ENCODE measurements at regions not wholly inside any gene's neighbourhood (a gene's known extent, or its start where the extent isn't known, plus 50 kb on each side); places are given as distances from the start of the nearest gene placed in this dataset.

DNA sequence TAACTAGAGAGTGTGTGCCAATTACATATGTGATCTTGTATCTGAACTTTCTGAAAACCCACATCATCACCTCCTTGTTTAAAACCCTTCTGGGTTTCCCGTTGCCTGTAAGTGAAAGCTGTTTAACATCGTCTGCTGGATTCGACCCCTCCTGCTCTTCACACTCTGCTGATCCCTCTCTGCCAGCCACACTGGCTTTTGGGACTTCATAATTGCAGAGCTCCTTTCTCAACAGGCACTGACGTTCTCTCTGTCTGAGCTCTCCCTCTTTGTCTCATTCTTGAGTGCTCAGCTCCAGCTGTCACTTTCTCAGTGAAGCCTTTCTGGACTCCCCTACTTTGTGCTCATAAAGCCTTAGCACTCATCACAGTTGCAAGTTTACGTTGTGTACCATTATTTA, 153.9 kb downstream of the CEP135 start:
- H2BK120ac ChIP-seq (ENCODE audit: low read depth, low read length, poor library complexity, severe bottlenecking): no peak overlapping the region
- peak overlapping the region in 1 of 3 experiments; percentile 40; a peak in 1 of 7 replicates for H3K27ac Mint-ChIP-seq
- H3K9ac ChIP-seq (ENCODE audit: extremely low read depth, insufficient read length, low read length): no peak overlapping the region
- H3K4me1 Mint-ChIP-seq: peaks cover 6 to 13% of the 10 kb centered on the region in 2 experiments; a peak in 2 of 4 replicates
- no peaks in the 10 kb centered on the region for H3K9me3 Mint-ChIP-seq
- H4K20me1 ChIP-seq (ENCODE audit: control insufficient read depth, insufficient read depth, insufficient read length): no peaks in the 10 kb centered on the region
- H3K4ac ChIP-seq (ENCODE audit: low read depth, low read length): no peak overlapping the region
- no peak overlapping the region for H2AFZ ChIP-seq (ENCODE audit: low read length)
- no peak overlapping the region for H3K18ac ChIP-seq (ENCODE audit: insufficient read length, low read depth, low read length)
- H2BK20ac ChIP-seq (ENCODE audit: low read depth, low read length, poor library complexity, severe bottlenecking): no peak overlapping the region
- H3K9me3 ChIP-seq (ENCODE audit: control insufficient read depth, low read depth, low read length): no peaks in the 10 kb centered on the region
- no peak overlapping the region for H3T11ph ChIP-seq (ENCODE audit: low read length)
- DNase-seq: no peak
- no peak overlapping the region for H4K8ac ChIP-seq (replicated peaks; ENCODE audit: insufficient read length, low read depth, low read length)
- no peak overlapping the region for H3K4me2 ChIP-seq (ENCODE audit: insufficient read depth, insufficient read length, low read length)
- TF ChIP-seq, protein P1, sequence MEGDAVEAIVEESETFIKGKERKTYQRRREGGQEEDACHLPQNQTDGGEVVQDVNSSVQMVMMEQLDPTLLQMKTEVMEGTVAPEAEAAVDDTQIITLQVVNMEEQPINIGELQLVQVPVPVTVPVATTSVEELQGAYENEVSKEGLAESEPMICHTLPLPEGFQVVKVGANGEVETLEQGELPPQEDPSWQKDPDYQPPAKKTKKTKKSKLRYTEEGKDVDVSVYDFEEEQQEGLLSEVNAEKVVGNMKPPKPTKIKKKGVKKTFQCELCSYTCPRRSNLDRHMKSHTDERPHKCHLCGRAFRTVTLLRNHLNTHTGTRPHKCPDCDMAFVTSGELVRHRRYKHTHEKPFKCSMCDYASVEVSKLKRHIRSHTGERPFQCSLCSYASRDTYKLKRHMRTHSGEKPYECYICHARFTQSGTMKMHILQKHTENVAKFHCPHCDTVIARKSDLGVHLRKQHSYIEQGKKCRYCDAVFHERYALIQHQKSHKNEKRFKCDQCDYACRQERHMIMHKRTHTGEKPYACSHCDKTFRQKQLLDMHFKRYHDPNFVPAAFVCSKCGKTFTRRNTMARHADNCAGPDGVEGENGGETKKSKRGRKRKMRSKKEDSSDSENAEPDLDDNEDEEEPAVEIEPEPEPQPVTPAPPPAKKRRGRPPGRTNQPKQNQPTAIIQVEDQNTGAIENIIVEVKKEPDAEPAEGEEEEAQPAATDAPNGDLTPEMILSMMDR (conservative IDR thresholded peaks at IDR 0.05): no peak
- H3K79me2 ChIP-seq (ENCODE audit: insufficient read depth, low read length): no peaks in the 10 kb centered on the region
- H3K23ac ChIP-seq (ENCODE audit: insufficient read length, low read depth, low read length): no peak overlapping the region
- H3K27me3 ChIP-seq (ENCODE audit: insufficient read depth, low read length): no peaks in the 10 kb centered on the region
- no peaks in the 10 kb centered on the region for H3K79me1 ChIP-seq (ENCODE audit: insufficient read depth, low read depth, low read length, poor library complexity, severe bottlenecking)
- no CpG with 5 or more reads among the region's 5 CpGs for WGBS (ENCODE audit: extremely low coverage, insufficient read length, low lambda C conversion rate)
- H3K27me3 Mint-ChIP-seq (ENCODE audit: low read depth): no peaks in the 10 kb centered on the region
- no peaks in the 10 kb centered on the region for H3K23me2 ChIP-seq (ENCODE audit: insufficient read length, low read depth, low read length, poor library complexity, severe bottlenecking)
- no peaks in the 10 kb centered on the region; the same call in 1 of the 2 replicates for H3K4me1 ChIP-seq (ENCODE audit: insufficient read depth, low read length)
- no peak overlapping the region for H4K5ac ChIP-seq (ENCODE audit: insufficient read length, low read depth, low read length)
- no peak overlapping the region for H2BK5ac ChIP-seq (ENCODE audit: insufficient read length, low read length)
- H2BK15ac ChIP-seq (ENCODE audit: low read depth, low read length): no peak overlapping the region
- no peak overlapping the region for H3K56ac ChIP-seq (ENCODE audit: insufficient read length, low read depth, low read length)
- H2AK5ac ChIP-seq (ENCODE audit: insufficient read length, low read length): no peak overlapping the region
- no peak overlapping the region for H4K91ac ChIP-seq (ENCODE audit: insufficient read length, low read depth, low read length)
- H3K27ac ChIP-seq (ENCODE audit: insufficient read length, low read depth, low read length): no peak overlapping the region
- H3K4me3 Mint-ChIP-seq: no peak overlapping the region
- no peak overlapping the region for H3K14ac ChIP-seq (ENCODE audit: insufficient read depth, low read length)
- H2BK12ac ChIP-seq (ENCODE audit: insufficient read length, low read depth, low read length): no peak overlapping the region
- H3K36me3 Mint-ChIP-seq (ENCODE audit: insufficient read depth in 1 of 3, low read depth in 3 of 3): no peaks in the 10 kb centered on the region

Measured in H9 (cell line).